ENCODE measurements at regions not wholly inside any gene's neighbourhood (a gene's known extent, or its start where the extent isn't known, plus 50 kb on each side); places are given as distances from the start of the nearest gene placed in this dataset.

- TF ChIP-seq CTCF (IDR thresholded peaks at IDR 0.05) (no peak), POLR2A (IDR thresholded peaks at IDR 0.05) (no peak)
Observed at GRCh38 chr10:113381416-113381815, 171.4 kb upstream of the HABP2 start.

Data from right lobe of liver (tissue), 4 donors.